ENCODE measurements at regions not wholly inside any gene's neighbourhood (a gene's known extent, or its start where the extent isn't known, plus 50 kb on each side); places are given as distances from the start of the nearest gene placed in this dataset.
A peak's percentile ranks its signal among the peaks of the same experiment; 100 is the strongest.

GRCh38 chr1:238675221-238675620 lies 711.1 kb upstream of the CHRM3 start:
- H3K9me3 ChIP-seq: no peaks in the 10 kb centered on the region
- H3K27me3 ChIP-seq: no peaks in the 10 kb centered on the region
- no peaks in the 10 kb centered on the region for H3K36me3 ChIP-seq
- no peak overlapping the region for H3K4me3 ChIP-seq (ENCODE audit: low read depth, low read length)
- TF ChIP-seq CTCF (IDR thresholded peaks at IDR 0.05; ENCODE audit: low read depth, low read length): no peak
- H3K4me1 ChIP-seq: peaks cover 5% of the 10 kb centered on the region
- no peak for DNase-seq

- DNase-seq: no peak
- no peak for TF ChIP-seq CTCF (IDR thresholded peaks at IDR 0.05; ENCODE audit: low read depth, low read length)
- Histone ChIP-seq H3K4me3 (ENCODE audit: low read depth, low read length) (no peak overlapping the region), H3K9me3 (no peaks in the 10 kb centered on the region), H3K36me3 (no peaks in the 10 kb centered on the region), H3K27me3 (no peaks in the 10 kb centered on the region), H3K4me1 (peaks cover 5% of the 10 kb centered on the region)
Measured at GRCh38 chr1:238674316-238674715, 712.1 kb upstream of the CHRM3 start.

GRCh38 chr1:238673561-238673960 lies 712.8 kb upstream of the CHRM3 start:
- Histone ChIP-seq H3K4me1 (peaks cover 5% of the 10 kb centered on the region), H3K9me3 (no peaks in the 10 kb centered on the region), H3K4me3 (ENCODE audit: low read depth, low read length) (no peak overlapping the region), H3K27me3 (no peaks in the 10 kb centered on the region), H3K36me3 (no peaks in the 10 kb centered on the region)
- no peak for DNase-seq
- TF ChIP-seq CTCF (IDR thresholded peaks at IDR 0.05; ENCODE audit: low read depth, low read length): no peak

- no peaks in the 10 kb centered on the region for H3K27me3 ChIP-seq
- no peaks in the 10 kb centered on the region for H3K9me3 ChIP-seq
- no peak overlapping the region for H3K4me3 ChIP-seq (ENCODE audit: low read depth, low read length)
- peaks cover 5% of the 10 kb centered on the region for H3K4me1 ChIP-seq
- TF ChIP-seq CTCF (IDR thresholded peaks at IDR 0.05; ENCODE audit: low read depth, low read length): no peak
- no peak for DNase-seq
- H3K36me3 ChIP-seq: no peaks in the 10 kb centered on the region
Measured at GRCh38 chr1:238672806-238673205, 713.6 kb upstream of the CHRM3 start.

GRCh38 chr1:238672262-238672661 lies 714.1 kb upstream of the CHRM3 start:
- no peak for TF ChIP-seq CTCF (IDR thresholded peaks at IDR 0.05; ENCODE audit: low read depth, low read length)
- peak; percentile 16 for DNase-seq

GRCh38 chr1:238664139-238664538 lies 722.2 kb upstream of the CHRM3 start:
- Histone ChIP-seq H3K36me3 (no peaks in the 10 kb centered on the region), H3K27me3 (no peaks in the 10 kb centered on the region), H3K4me1 (0 out of 2 replicates have a peak, but pooled peaks cover 3% of the 10 kb centered on the region), H3K4me3 (ENCODE audit: low read depth, low read length) (no peak overlapping the region), H3K9me3 (no peaks in the 10 kb centered on the region)
- TF ChIP-seq CTCF (IDR thresholded peaks at IDR 0.05; ENCODE audit: low read depth, low read length): no peak
- no peak for DNase-seq

More at GRCh38 chr1:238672262-238672661, 714.1 kb upstream of the CHRM3 start:
- H3K4me3 ChIP-seq (ENCODE audit: low read depth, low read length): no peak overlapping the region
- H3K36me3 ChIP-seq: no peaks in the 10 kb centered on the region
- H3K9me3 ChIP-seq: no peaks in the 10 kb centered on the region
- peaks cover 5% of the 10 kb centered on the region for H3K4me1 ChIP-seq
- H3K27me3 ChIP-seq: no peaks in the 10 kb centered on the region

All from BE2C (cell line).